GM19035 (cell line): ENCODE measurements at regions not wholly inside any gene's neighbourhood (a gene's known extent, or its start where the extent isn't known, plus 50 kb on each side); places are given as distances from the start of the nearest gene placed in this dataset.
"Not testable (repeated sequence)": the region's sequence is repeated elsewhere in the genome, so short reads cannot be mapped to it uniquely, and the experiment has no call there.

Source experiments
- ATAC-seq: cut with Tn5 transposase; IDR thresholded peaks from one replicate; pipeline ENCODE4 v1.9.1; 2021; ENCODE audit not compliant: unreplicated experiment

GRCh38 chr6:16950302-16950701 is 151.5 kb upstream of the STMND1 start:
- no peak for ATAC-seq

GRCh38 chr6:16949716-16950115 is 152.1 kb upstream of the STMND1 start:
- ATAC-seq = no peak

GRCh38 chr6:16948396-16948795 is 153.5 kb upstream of the STMND1 start:
- no peak for ATAC-seq

- ATAC-seq = no peak
These were observed 154.4 kb upstream of the STMND1 start for GRCh38 chr6:16947375-16948015.

- ATAC-seq = no peak
These were observed 157.3 kb upstream of the STMND1 start for GRCh38 chr6:16944596-16944995.

GRCh38 chr6:16939839-16940238 is 162.0 kb upstream of the STMND1 start:
- no peak for ATAC-seq

- ATAC-seq = no peak
These were observed 162.5 kb upstream of the STMND1 start for GRCh38 chr6:16939351-16939750.

GRCh38 chr6:16936893-16937292 is 165.0 kb upstream of the STMND1 start:
- ATAC-seq = no peak

- no peak for ATAC-seq
These were observed 167.9 kb upstream of the STMND1 start for GRCh38 chr6:16933961-16934360.

GRCh38 chr6:16933532-16933931 is 168.3 kb upstream of the STMND1 start:
- ATAC-seq = no peak

- ATAC-seq = no peak
These were observed 168.9 kb upstream of the STMND1 start for GRCh38 chr6:16932920-16933319.

- not testable (repeated sequence) for ATAC-seq
These were observed 169.8 kb upstream of the ATXN1 start for GRCh38 chr6:16931079-16931478.

- no peak for ATAC-seq
These were observed 169.2 kb upstream of the ATXN1 start for GRCh38 chr6:16930432-16930831.

- no peak for ATAC-seq
These were observed 168.5 kb upstream of the ATXN1 start for GRCh38 chr6:16929809-16930208.

GRCh38 chr6:16928387-16928786 is 167.1 kb upstream of the ATXN1 start:
- no peak for ATAC-seq

GRCh38 chr6:16927205-16927604 is 165.9 kb upstream of the ATXN1 start:
- no peak for ATAC-seq

GRCh38 chr6:16925461-16925860 is 164.2 kb upstream of the ATXN1 start:
- no peak for ATAC-seq

GRCh38 chr6:16922282-16922681 is 161.0 kb upstream of the ATXN1 start:
- ATAC-seq = no peak

GRCh38 chr6:16921399-16922110 is 160.3 kb upstream of the ATXN1 start:
- ATAC-seq = no peak

GRCh38 chr6:16918586-16918985 is 157.3 kb upstream of the ATXN1 start:
- no peak for ATAC-seq

GRCh38 chr6:16914184-16914583 is 152.9 kb upstream of the ATXN1 start:
- ATAC-seq = no peak

GRCh38 chr6:16912756-16913155 is 151.5 kb upstream of the ATXN1 start:
- no peak for ATAC-seq

GRCh38 chr6:16911088-16911487 is 149.8 kb upstream of the ATXN1 start:
- ATAC-seq = no peak
